PC-3 (cell line): ENCODE measurements at regions not wholly inside any gene's neighbourhood (a gene's known extent, or its start where the extent isn't known, plus 50 kb on each side); places are given as distances from the start of the nearest gene placed in this dataset.
"Not testable (repeated sequence)": the region's sequence is repeated elsewhere in the genome, so short reads cannot be mapped to it uniquely, and the experiment has no call there.

Experiments used
- EZH2 ChIP-seq: fragments of 300-600 bp; sonication (generic); IDR thresholded peaks from one replicate; pipeline ENCODE4 v1.6.1; 2017; ENCODE audit warnings: antibody characterized with exemption, mild to moderate bottlenecking, low read length; ENCODE audit not compliant: unreplicated experiment
- EZH2phosphoT487 ChIP-seq: fragments of 300-600 bp; sonication (generic); IDR thresholded peaks from 2 replicates; pipeline ENCODE4 v1.6.1; 2018; ENCODE audit warnings: mild to moderate bottlenecking, antibody characterized with exemption, low read length, borderline replicate concordance
- TF ChIP-seq, protein P1 (sequence below): fragments of 300-600 bp; sonication (generic); conservative IDR thresholded peaks from 2 replicates; pipeline ENCODE4 v1.5.1; 2017; ENCODE audit warnings: antibody characterized with exemption, low read depth, mild to moderate bottlenecking, low read length

GRCh38 chr13:46448148-46448547, 61.1 kb upstream of the RUBCNL start:
- TF ChIP-seq, protein P1, sequence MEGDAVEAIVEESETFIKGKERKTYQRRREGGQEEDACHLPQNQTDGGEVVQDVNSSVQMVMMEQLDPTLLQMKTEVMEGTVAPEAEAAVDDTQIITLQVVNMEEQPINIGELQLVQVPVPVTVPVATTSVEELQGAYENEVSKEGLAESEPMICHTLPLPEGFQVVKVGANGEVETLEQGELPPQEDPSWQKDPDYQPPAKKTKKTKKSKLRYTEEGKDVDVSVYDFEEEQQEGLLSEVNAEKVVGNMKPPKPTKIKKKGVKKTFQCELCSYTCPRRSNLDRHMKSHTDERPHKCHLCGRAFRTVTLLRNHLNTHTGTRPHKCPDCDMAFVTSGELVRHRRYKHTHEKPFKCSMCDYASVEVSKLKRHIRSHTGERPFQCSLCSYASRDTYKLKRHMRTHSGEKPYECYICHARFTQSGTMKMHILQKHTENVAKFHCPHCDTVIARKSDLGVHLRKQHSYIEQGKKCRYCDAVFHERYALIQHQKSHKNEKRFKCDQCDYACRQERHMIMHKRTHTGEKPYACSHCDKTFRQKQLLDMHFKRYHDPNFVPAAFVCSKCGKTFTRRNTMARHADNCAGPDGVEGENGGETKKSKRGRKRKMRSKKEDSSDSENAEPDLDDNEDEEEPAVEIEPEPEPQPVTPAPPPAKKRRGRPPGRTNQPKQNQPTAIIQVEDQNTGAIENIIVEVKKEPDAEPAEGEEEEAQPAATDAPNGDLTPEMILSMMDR: not testable (repeated sequence)
- TF ChIP-seq EZH2, EZH2phosphoT487: not testable (repeated sequence)
